GM19397 (cell line): ENCODE measurements at regions not wholly inside any gene's neighbourhood (a gene's known extent, or its start where the extent isn't known, plus 50 kb on each side); places are given as distances from the start of the nearest gene placed in this dataset.

ENCODE experiments used
- ATAC-seq: cut with Tn5 transposase; IDR thresholded peaks from one replicate; pipeline ENCODE4 v1.9.1; 2021; ENCODE audit warnings: mild to moderate bottlenecking, moderate library complexity; ENCODE audit not compliant: unreplicated experiment

DNA sequence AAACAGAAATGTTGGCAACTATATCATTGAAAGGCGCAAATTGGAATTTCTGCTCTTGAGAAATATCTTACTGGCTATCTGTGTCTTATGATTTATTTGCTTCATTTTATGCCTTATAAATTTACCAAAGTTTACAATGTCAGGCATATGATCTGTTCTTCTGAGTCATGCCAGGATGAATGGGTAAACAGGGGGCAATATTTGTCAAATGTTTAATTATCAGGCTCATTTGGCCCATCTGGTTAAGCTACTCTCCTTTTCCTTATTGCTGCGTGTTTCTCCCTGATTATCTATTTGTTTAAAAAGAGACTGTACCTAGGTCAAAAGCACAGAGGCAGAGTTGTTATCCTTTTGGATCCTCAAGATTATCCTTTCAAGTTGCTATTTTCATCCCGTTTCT, 903.8 kb upstream of the PCDH10 start:
- ATAC-seq: no peak

DNA sequence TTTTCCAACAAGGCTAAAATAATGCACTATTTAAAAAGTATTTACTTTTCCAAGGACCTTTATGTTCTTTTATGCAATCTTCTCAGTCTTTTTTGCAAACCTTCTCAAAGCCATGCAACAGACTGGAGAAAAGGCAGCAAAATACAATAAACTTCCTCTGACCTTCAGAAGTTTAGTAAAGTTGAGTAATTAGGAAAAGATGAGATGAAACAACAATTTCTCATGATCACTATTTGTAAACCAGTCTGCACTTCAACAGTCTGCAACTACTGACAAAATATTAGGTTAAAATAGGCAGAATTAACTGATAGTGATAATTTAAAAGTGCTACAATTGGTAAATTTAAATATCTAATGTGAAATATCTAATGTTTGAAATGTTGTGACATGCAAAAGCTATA, 884.9 kb upstream of the PCDH10 start:
- no peak for ATAC-seq

DNA sequence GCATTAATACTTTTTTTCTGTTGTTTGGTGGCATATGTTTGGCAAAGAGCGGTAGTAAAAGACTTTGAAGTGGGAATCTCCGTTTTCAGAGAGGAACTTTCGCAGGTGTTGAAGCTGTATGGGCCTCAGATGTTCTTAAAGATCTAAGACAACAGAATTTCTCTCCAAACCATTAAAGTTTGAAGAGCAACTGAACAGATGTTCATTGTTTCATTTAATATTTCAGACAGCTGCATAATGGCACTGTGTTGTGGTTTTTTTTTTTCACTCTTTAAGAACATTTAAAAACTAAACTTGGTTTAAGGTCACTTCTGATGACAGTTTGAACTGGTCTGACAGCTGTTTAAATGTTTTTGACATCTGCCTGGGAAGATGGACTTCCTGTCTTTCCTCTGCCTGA, 882.7 kb upstream of the PCDH10 start:
- ATAC-seq: no peak

DNA sequence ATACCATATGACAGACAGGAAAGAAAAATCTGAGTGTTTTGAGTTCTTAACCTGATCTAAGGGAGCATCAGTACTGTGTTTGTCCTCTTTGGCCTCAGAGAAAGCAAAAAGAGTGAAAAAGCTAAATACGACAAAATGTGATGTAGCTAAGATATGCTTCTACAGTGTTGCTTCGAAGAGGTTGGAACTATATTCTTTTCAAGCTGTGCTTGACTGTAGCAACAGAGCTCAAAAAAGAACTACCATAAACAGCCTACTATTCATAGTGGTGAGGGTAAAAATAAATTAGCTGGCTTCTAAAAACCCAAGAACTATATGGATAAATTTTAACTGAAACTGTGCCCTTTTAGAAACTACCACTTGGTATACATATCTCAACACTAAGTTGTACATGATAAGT, 881.8 kb upstream of the PCDH10 start:
- no peak for ATAC-seq

DNA sequence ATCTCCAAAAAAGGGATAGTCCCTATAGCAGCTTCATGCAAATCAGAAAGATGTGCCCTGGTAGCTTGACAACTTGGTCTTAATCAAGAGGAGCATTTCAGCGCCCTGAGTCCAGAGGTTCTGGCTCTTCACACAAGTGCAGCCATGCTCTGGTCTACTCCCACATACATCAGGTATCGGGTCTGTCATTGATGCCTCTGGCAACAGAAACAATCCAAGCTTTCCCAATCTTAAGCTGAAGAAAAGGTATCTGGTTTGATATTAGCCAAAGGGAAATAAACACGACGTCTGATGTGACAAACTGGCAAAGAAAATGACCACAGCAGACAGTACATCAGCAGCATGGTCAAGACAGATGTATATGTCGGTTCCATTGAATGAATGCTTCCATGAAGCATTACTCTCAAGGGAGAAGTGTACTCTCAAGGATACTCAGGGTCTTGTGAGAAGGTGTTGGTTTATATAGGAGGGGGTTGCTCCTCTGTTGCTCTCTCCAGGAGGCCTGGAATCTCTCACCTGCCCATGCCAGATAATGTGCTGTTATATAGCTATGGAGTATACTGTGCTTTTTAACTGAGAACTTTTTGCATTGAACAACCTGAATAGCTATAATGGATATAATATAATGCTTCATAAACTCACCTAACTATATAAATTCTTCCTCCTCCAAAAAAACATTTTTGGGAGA, 879.6 kb upstream of the PCDH10 start:
- ATAC-seq: no peak

DNA sequence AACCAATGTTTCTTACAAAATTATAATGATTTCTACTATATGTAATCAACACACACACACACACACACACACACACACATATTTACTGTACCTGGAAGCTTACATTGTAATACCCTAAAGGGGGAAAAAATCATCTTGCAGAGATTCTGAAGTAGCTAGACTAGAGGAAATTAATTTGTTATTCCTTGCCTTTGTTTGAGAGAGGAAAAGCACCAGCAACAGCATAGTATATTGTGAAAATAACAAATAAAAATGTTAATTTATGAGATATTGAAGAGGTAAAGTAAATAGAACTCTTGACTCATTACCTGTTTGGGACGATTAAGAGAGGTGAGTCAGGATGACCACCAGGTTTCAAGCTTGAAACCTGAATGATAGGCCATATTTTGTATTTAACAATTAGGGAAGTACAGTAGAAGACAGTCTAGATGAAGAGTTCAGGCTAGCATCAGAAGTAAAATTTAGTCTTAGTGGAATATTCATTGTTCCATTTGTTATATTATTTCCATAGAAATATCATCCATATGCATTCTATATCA, 873.4 kb upstream of the PCDH10 start:
- ATAC-seq: no peak

DNA sequence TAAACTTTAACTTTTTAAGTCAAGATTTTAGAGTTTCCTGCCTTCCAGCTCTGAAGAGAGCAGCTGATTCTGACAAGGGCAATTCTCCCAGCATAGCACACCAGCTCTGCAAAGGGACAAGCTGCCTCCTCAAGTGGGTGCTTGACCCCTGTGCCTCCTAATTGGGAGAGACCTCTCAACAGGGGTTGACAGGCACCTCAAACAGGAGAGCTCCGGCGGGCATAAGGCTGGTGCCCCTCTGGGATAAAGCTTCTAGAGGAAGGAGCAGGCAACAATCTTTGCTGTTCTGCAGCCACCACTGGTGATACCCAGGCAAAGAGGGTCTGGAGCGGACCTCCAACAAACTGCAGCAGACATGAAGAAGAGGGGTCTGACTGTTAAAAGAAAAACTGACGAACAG, 872.9 kb upstream of the PCDH10 start:
- no peak for ATAC-seq

DNA sequence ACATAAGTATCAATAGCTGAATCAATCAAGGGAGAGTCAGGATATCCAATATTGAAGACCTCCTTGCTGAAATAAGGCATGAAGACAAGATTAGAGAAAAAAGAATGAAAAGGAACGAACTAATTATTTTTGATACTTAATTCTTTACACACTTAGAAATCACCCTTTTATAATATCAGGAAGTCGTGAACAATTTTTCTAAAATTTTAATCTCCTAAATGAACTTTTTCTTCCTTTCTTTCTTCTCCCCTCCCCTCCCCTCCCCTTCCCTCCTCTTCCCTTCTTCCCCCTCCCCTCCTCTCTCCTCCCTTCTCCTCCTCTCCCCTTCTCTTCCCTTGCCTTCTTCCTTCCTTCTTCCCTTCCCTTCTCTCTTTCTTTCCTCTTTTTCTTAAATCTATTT, 872.1 kb upstream of the PCDH10 start:
- ATAC-seq: no peak

DNA sequence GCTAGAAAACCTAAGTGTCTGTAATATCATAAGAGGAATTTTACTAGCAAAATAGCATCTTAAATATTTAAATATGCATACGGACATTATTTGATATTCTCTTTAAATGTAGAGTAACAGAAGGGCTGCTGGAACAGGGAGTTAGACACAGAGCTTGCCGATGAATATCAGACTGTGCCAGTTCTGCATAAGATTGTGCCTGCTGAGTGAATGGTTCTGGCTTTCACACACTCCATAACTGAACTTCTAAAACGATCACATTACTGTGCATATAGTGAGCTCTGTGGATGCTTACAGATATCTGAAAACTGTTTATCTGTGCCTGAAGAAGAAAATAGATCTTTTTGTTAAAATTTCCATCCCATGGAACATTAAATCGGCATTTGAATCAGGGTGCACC, 867.4 kb upstream of the PCDH10 start:
- no peak for ATAC-seq

DNA sequence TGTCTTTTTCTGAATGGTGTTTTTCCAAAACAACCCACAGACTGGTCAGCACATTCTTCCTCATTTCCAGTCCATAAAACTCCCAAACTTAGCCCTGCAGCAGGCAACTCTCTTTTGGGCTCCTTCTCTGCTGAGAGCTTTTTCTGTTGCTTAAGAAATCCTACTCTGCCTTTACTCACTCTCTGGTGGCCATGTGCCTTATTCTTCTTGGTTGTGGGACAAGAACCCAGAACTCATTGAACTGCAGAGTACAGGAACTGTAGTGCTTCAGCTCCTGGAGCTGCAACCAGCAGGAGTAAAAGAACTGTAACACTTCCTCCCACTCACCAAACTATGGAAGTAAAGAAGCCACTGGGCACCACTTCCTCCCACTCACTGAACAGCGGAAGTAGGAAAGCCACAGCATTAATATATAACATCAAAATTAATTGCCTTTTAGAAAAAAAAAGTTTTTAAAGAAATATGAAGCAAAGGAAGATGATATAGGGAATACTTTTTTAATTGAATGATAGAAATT, 864.1 kb upstream of the PCDH10 start:
- no peak for ATAC-seq

DNA sequence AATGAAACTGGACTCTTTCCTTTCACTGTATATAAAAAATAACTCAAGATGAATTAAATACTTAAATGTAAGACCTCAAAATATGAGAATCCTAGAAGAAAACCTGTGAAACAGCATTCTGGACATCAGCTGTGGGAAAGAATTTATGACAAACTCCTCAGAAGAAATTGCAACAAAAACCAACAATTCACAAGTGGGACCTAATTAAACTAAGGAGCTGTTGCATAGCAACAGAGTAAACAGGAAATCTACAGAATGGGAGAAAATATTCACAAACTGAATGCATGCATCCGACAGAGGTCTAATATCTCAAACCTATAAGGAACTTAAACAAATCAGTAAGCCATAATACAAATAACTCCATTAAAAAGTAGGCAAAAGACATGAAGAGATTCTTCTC, 851.7 kb upstream of the PCDH10 start:
- no peak for ATAC-seq

DNA sequence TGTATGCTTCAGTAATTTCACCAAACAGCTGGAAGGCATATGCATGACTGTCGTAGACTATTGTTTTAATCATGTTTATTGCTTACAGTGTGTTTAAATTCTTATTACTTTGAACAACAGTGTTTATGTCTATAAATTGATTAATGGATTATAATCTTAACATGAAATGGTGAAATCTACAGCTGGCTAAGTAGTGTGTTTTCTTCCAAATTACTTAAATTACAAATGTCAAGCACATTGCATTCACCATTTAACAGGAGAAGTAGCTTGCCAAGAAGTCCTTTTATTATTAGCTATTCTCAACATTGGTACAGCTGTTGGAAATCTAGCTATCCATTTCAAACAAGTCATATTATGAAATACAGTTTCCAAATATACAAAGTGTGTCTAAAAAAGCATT, 849.3 kb upstream of the PCDH10 start:
- ATAC-seq: no peak

DNA sequence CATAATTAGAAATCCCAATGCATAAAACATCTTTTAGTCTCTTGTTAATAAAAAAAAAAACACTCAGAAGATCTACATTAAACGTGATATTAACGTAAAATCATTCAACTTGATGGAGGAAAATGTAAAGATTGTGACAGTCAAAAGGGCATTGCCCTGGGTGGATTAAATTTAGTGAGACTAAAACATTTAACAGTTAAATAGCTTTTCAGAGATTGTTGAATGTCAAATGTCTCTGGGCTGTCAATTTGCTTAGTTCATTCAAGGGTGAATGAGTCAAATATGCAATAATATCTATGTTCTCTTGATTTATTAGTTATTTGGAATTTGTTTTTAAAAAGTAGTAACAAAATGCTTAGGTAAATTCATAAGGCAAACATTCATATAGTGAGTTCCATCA, 836.6 kb upstream of the PCDH10 start:
- ATAC-seq: no peak

DNA sequence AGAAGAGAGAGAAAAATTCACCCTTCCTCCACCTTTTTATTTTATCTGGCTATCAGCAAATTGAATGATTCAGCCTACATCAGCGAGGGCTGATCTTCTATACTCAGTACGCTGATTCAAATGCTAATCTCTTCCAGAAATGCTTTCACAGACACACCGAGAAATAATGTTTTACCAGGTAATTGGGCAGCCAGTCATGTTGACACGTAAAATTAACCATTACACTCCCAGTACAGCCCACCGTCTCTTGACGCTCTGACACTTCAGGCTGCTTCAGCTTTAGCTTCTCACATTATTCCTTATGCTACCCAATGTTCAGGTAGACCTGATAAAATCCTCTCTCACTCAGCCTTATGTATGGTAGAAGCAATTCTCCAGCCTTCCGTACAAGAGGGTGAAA, 835.2 kb upstream of the PCDH10 start:
- ATAC-seq: no peak

DNA sequence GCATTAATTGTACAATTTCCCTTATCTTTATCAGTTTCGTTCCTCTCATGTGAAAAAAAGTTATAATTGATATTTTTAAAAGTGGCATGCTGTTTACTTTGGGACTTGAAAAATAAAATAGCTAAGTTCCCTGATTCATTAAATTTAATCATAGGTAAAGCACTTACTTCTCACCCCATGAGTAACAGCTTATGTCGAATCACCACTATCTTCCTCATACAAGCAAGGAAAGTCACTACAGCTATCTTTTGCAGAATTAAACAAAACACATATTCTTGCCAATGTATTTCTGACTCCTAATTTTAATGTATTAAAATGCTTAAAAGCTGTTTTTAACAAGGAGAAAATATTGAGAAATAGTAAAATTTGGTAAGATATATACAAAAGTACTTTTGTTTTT, 832.4 kb upstream of the PCDH10 start:
- ATAC-seq: no peak

DNA sequence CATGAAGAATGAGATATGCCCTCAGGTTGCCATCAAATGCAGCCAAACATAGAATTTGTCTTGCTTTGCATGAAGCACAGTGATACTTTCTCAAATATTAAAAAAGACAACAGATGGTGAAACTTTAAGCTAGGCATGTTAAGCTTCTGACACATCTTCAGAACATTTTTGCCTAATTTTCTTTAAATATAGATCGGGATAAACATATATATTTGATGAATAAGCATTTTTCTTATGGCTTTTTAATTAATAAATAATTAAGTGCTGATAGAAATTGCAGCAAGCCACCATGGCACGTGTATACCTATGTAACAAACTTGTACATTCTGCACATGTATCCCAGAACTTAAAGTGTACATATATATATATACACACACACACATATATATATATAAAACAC, 831.2 kb upstream of the PCDH10 start:
- ATAC-seq: no peak

DNA sequence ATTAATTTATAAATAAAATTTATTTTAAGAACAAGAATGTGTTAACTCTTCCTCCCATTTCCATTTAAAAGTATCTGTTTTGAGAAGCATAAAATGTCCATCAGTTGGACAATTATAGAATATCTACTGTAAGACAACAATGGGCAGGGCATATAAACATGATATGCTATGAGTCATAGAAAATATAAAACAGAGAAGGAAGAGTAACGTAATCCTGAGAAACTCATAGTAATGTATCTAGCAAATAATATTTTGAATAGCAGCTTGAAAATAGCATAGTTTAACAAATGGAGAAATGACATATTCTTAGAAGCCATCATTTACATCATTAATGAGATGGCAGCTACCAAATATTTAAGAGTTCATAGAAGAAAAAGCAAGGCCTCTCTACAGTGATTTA, 820.3 kb upstream of the PCDH10 start:
- ATAC-seq: no peak

DNA sequence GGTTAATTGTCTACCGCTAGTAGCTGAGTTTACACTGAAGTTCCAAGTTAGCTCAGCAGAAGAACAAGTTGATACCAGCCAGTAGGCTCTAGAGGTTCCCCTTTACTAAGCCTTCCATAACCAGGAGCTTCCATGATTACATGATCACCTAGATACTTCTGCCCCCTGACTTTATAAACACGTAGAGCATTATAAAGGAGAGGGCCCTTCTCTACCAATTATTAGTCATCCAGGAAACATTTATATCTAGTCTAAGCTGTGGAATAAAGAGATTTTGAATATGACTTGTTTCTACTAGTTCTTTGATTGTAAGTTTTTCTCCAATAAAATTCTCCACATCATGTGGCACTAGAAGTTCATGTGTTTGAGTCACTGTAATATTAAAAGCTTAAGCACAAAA, 818.1 kb upstream of the PCDH10 start:
- no peak for ATAC-seq

DNA sequence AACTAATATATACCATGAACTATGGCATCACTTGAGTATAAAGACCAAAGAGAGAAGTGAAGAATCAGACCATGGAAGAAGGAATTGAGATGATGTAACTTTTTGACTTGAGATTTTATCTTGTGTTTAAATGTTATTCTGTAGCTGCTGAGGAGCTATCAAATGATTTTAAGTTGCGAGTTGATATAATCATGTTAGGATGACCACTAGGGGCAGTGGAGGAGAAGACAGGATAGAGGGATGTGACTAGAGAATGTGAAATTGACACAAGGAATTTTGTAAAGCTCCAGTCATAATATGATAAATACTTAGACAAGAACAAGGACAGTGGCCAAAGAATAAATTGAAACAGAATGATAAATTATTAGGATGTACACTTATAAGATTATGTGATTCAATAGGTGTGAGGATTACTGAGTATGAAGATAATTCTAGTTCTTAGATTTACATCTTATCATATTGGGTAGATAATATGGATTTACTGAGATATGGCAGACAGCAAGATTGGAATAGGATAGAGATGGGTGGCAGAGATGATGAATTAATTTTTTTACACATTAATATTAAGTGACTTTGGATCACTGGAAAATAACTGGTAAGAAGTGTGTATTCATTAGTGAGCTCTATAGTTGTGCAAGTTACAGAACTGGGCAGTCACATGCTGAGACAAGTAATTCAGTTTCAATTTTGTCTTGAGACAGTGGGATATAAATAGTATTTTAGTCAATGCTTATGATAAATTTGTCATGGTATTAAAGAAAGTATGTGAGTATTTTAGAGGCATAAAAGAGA, 816.0 kb upstream of the PCDH10 start:
- no peak for ATAC-seq

DNA sequence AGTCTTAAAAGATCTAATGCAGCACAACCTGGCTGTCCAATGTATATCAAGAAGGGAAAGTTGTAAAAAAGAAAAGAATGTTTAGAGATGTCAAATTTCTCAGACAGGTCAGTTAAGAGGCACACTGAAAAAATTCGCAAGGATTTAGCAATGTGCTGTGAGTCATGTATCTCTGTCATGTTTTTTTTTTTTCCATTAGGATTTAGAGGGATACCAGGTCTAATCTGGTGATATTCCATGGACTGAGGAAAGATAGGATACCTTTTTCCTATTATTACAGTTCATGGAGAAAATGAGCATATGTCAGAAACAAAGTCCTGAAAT, 815.4 kb upstream of the PCDH10 start:
- ATAC-seq: no peak

DNA sequence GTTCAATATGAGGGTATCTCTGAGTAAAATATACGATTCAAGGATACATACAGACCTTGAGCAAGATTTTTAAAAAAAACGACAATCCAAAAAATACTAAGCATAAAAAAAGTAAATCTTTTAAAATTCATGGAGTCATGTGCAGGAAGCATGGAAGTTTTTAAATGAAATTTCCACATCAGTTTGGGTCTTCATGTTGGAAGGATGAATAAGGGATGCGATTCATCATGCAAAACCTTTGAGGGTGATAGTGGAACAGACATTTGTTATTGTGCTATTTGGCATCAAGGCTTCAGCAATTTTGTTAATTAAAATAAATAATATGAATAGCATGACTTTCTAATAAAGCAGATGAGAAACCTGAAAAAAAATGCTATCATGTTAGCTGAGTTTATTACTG, 815.0 kb upstream of the PCDH10 start:
- ATAC-seq: no peak
